AG10803 (cell line): ENCODE measurements at regions not wholly inside any gene's neighbourhood (a gene's known extent, or its start where the extent isn't known, plus 50 kb on each side); places are given as distances from the start of the nearest gene placed in this dataset.
A peak's percentile ranks its signal among the peaks of the same experiment; 100 is the strongest.

ENCODE experiments used
- DNase-seq: peaks from one replicate; pipeline ENCODE4 v3.0.0; 2010; ENCODE audit warnings: low read depth
- H3K4me3 ChIP-seq: 2 replicates; pipeline ENCODE4 v1.5.1; 2011; ENCODE audit warnings: mild to moderate bottlenecking, low read length, control low read depth
- CTCF ChIP-seq: conservative IDR thresholded peaks from 2 replicates; pipeline ENCODE4 v1.5.1; 2011; ENCODE audit warnings: mild to moderate bottlenecking, low read length, control low read depth, inconsistent platforms

GRCh38 chrX:39214387-39215126 lies 413.3 kb downstream of the MID1IP1 start:
- H3K4me3 ChIP-seq: no peak overlapping the region
- TF ChIP-seq CTCF: no peak
- no peak for DNase-seq

- no peak for TF ChIP-seq CTCF
- no peak for DNase-seq
- H3K4me3 ChIP-seq: no peak overlapping the region
Measured at GRCh38 chrX:39220952-39221351, 419.7 kb downstream of the MID1IP1 start.

- TF ChIP-seq CTCF: no peak
- no peak overlapping the region for H3K4me3 ChIP-seq
- no peak for DNase-seq
Measured at GRCh38 chrX:39222346-39223113, 421.3 kb downstream of the MID1IP1 start.

GRCh38 chrX:39226251-39226650 lies 425.0 kb downstream of the MID1IP1 start:
- no peak overlapping the region for H3K4me3 ChIP-seq
- no peak for DNase-seq
- TF ChIP-seq CTCF: no peak

GRCh38 chrX:39227371-39227770 lies 426.1 kb downstream of the MID1IP1 start:
- TF ChIP-seq CTCF: no peak
- DNase-seq: no peak
- no peak overlapping the region for H3K4me3 ChIP-seq

- TF ChIP-seq CTCF: no peak
- DNase-seq: no peak
- no peak overlapping the region for H3K4me3 ChIP-seq
Measured at GRCh38 chrX:39238006-39238405, 436.7 kb downstream of the MID1IP1 start.

GRCh38 chrX:39242187-39242586 lies 440.9 kb downstream of the MID1IP1 start:
- no peak for DNase-seq

More at GRCh38 chrX:39242187-39242586, 440.9 kb downstream of the MID1IP1 start:
- no peak overlapping the region for H3K4me3 ChIP-seq
- TF ChIP-seq CTCF: peak; percentile 33
